NB4 (cell line): ENCODE measurements at regions not wholly inside any gene's neighbourhood (a gene's known extent, or its start where the extent isn't known, plus 50 kb on each side); places are given as distances from the start of the nearest gene placed in this dataset.
A peak's percentile ranks its signal among the peaks of the same experiment; 100 is the strongest.

Experiments
- DNase-seq: peaks from one replicate; pipeline ENCODE4 v3.0.0; 2010; ENCODE audit warnings: low read depth
- H3K4me3 ChIP-seq: one replicate; pipeline ENCODE4 v1.5.1; 2011; ENCODE audit warnings: mild to moderate bottlenecking, low read depth, low read length, moderate library complexity
- CTCF ChIP-seq: IDR thresholded peaks from one replicate; pipeline ENCODE4 v1.5.1; 2012; ENCODE audit warnings: low read depth, low read length
- MAX ChIP-seq: IDR thresholded peaks from 2 replicates; pipeline ENCODE4 v1.6.1; 2011; ENCODE audit warnings: low read depth, low read length
- MYC ChIP-seq: IDR thresholded peaks from 2 replicates; pipeline ENCODE4 v1.6.1; 2011; ENCODE audit warnings: low read depth, low read length
- POLR2A ChIP-seq: IDR thresholded peaks from 2 replicates; pipeline ENCODE4 v1.6.1; 2011; ENCODE audit warnings: mild to moderate bottlenecking; ENCODE audit not compliant: insufficient read length; ENCODE audit errors: extremely low read depth

- H3K4me3 ChIP-seq = no peak overlapping the region
- DNase-seq = no peak
- TF ChIP-seq CTCF (no peak), MYC (no peak), POLR2A (no peak), MAX (no peak)
Measured at GRCh38 chr1:204797401-204797800, 73.3 kb upstream of the NFASC start.

DNA sequence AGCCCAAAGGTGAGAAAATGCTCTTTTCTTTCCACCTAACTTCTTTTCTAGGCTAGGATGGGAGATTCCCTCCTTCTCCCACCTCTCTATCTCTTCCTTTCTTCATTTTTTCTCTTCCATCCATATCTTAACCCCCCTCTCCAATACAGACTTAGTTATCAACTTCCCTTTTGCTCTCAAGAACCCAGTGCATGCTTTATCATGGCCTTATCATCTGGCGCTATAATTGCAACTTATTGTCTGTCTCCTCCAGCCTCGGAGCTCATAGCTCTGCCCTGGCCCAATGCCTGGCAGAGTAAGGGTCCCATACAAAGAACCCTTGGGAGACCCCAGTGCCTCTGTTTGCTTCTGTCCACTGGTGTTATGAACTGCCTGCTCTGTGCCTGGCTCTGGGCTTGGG is 71.0 kb upstream of the NFASC start:
- no peak for TF ChIP-seq MAX
- TF ChIP-seq POLR2A = no peak
- no peak for TF ChIP-seq MYC
- no peak for TF ChIP-seq CTCF
- DNase-seq = no peak
- H3K4me3 ChIP-seq = no peak overlapping the region

DNA sequence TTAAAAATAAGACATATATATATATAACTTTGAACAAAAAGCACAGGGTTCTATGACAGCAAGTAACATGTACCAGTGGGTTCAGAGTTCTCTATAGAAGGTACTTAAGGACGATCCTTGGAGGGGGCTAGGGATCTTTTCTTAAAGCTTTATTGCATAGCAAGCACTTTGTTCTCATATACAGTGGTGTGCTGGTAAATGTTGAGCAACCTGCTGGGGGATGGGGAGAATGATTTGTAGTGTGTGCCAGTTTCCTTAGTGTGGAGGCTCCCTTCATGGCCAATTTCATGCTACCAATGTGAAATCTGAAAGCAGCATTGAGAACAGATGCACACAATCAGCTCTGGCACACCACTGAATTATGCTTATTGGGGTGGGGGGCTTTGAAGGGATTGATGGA is 69.5 kb upstream of the NFASC start:
- TF ChIP-seq CTCF (no peak), POLR2A (no peak), MAX (no peak), MYC (no peak)

GRCh38 chr1:204802401-204803175 is 68.1 kb upstream of the NFASC start:
- H3K4me3 ChIP-seq = no peak overlapping the region
- TF ChIP-seq CTCF (no peak), MYC (no peak), POLR2A (no peak), MAX (no peak)
- DNase-seq = no peak

More for the DNA sequence above, 69.5 kb upstream of the NFASC start:
- DNase-seq = no peak
- H3K4me3 ChIP-seq = no peak overlapping the region

DNA sequence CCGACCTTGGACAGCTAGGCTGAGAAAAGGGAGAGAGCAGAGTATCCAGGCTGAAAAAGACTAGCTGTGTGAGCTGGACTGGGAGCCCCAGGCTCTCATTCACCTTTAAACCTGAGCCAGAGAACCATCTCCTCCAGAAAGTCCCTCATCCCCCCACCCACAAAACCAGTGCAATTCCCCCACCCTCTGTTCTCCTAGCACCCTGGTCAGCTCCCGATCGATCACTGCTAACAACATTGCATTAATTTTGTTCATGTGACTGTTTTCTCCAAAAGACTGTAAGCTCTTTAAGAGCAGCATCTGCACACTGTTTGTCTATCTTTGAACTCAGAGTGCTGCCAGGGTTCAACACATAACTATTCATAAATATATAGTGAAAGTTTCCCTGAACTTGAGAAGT is 67.1 kb upstream of the NFASC start:
- no peak overlapping the region for H3K4me3 ChIP-seq
- no peak for TF ChIP-seq MAX
- DNase-seq = no peak

- peak; percentile 92 for TF ChIP-seq CTCF
- no peak for TF ChIP-seq POLR2A
- H3K4me3 ChIP-seq = peak overlapping the region; percentile 14
- peak; percentile 79 for DNase-seq
Measured at GRCh38 chr1:204806943-204807687, 63.5 kb upstream of the NFASC start.
